DMS 273 (cell line): ENCODE measurements at regions not wholly inside any gene's neighbourhood (a gene's known extent, or its start where the extent isn't known, plus 50 kb on each side); places are given as distances from the start of the nearest gene placed in this dataset.
"Not testable (repeated sequence)": the region's sequence is repeated elsewhere in the genome, so short reads cannot be mapped to it uniquely, and the experiment has no call there.

Experiments
- DNase-seq: peaks from one replicate; lab custom pipeline; 2025; ENCODE audit not compliant: unreplicated experiment; lab: John Stamatoyannopoulos, UW

DNA sequence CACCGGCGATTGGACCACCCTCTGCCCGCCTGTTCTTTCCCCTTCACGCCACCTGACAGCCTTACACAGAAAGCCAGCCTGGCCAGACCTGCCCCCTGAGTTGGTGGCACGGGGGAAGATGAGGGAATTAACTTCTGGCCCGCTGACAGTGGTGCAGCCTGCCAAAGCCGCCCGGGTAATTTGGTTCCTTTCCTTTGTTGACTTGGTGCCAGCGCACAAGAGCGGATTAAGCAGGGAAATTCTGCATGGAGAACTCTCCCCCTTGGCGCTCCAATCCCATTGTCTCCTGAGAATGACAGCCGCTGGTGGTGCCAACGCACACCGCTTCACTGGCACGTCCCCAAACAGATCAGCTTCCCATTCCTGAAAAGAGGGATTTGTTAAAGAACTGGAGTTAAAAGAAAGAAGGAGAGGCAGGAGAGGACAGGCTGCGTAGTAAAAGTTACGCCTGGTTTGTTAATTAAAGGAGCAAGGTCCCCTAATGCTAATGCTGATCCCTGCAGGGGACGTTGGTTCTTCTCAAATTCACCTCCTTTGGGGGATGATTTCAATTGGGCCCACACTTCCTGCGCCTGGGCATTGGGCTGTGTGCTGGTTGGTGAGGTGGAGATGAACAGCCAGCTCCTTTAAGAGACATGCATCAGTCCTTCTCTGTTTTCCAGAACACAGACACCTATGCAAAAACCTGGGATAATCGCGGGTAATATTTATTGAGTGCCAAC is 286.8 kb downstream of the MYCN start:
- peak; percentile 76 for DNase-seq

DNA sequence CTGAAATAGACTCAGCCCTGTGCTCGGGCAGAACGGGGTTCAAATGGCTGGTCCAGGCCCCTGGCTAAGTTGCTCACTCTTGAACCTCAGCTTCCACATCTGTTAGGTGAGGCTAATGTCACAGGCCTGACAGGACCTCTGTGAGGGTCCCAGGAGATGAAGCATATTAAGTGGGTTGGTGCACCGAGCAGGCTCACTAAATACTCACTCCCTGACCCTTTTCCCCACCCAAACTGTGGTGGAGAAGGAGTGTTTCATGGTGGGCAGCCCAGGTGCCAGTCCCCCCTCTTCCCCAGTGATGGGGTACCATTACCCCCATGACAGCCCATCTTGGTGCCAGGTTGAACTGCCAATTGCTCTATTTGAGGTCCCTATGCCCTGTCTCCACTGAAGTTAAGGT is 286.0 kb downstream of the MYCN start:
- DNase-seq: no peak

DNA sequence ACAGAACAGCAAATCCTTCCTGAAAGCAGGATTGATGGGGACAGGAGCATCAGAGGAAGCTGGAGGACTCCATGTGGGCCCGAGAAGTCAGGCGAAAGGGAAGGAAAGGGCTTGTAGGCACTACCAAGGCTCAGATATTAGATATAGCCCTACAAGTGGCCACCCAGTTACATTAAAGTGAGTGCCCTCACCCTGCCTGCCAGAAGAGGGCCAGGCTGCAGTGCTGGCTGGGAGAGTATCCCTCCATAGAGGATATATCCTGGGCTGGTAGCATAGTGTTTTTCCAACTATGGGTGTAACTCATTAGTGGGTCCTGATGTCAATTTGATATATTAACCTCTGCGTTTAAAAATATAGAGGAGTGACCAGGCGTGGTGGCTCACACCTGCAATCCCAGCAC is 285.2 kb downstream of the MYCN start:
- peak; percentile 5 for DNase-seq

DNA sequence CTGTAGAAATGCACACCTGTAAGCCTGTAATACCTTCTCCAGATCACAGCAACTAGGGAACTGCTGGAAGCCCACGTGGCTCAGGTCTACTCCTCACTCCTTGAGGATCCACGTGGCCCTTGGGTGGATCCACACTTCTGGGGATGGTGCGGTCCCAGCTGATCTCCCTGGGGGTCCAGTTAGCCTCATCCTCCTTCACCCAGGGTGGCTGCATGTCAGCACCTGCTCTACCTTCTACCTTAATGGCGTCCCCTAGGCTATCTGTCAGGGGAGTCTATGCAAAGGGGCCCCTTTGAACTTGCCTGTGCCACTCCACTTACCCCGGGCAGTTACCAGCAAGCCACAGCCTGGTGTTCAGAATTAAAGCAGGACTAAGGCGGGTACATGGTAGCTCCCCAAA is 284.7 kb downstream of the MYCN start:
- no peak for DNase-seq

DNA sequence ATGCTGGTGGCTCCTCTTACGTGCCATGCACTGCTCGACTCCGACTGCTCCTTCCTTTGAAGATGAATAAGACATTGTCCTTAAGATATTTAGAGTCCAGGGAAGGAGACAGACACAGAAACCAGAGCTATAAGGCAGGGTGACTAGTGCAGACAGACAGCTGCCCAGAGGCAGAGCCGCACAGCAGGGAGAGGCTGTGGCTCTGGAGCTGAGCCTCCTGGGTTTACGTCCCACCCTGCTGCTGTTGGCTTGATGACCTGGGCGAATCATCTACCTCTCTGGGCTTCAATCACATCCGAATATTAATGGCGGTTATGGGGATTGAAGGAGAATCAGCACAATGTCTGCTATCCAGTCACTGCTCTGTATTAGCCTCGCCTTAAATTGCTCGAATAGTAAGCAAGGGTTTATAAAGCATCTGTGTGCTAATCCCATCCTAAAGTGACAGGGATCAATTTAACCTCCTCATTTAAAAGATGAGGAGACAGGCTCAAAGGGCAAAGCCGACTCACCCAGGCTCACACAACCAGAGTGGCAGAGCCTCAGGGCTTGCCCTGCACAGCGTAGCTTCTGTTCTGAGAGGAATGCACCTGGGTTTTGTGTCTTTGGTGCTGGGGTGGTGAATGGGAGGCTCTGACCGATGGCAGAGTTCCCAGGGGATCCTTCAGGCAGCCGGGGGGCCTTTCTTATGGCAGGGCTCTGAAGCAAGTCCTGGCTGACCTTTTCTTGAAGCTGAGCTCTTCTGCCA is 284.1 kb downstream of the MYCN start:
- DNase-seq: no peak

DNA sequence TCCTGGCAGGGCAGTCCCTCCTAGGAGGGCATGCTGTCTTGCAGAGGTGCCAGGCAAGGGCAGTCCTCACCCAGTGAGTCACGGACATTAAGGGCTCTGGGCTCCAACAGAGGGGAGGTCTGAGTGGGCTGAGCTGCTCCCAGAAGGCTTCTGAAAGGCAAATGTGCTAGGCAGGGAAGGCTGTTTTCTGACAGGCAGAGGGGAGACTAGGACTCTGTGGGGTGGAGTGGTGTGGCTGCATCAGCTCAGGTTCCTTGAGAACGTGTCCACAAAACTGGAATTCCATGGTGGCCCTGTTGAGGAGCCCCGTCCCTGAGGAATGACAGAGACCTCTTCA is 283.5 kb downstream of the MYCN start:
- DNase-seq: no peak

DNA sequence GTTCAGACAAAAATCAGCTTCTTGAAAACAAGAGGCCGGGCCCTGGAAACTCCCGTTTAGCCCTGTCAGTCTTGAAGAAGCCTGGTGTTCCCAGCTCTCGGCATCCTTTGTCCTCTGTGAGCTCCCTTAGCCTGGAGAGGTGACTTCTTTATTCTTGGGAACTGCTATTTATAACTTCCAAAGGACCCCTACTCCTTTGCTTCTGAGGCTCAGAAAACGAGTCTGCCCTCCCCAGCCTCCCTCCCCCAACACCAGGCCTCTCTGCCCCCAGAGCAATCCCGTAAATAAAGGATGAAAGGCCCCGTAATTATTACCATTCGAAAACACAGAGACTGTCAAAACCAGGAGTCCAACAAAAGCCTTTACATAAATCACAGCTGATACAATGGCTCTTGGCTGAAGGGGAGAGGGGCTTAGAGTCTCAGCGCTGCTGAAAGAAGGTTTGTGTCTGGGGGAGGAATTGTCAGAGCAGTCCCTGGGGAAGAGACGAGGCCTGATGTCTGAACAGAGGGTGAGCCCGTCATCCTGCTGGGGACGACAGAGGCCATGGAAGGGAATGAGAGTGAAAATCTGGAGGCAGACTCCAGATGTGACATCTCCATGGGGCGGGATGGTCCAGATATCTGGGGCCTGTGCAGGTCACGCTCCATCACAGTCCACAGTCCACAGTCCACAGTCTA is 283.0 kb downstream of the MYCN start:
- no peak for DNase-seq

DNA sequence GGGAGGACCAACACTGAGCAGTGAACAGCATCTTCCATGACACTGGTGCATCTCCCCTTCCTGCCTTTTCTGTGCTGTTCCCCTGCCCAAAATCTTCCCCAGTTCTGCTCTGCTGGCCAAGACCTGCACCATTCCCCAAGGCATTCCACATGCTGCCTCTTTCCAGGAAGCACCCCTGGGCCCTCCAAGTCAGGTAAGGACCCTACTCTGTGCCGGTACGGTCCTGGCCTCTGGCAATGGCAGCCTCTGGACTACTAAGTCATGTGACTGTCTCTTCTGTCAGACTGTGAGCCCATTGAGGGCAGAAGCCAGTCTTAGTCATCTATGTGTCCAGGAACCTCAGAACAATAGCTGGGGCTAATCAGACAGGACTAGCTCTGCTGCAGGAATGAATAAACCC is 282.0 kb downstream of the MYCN start:
- no peak for DNase-seq

DNA sequence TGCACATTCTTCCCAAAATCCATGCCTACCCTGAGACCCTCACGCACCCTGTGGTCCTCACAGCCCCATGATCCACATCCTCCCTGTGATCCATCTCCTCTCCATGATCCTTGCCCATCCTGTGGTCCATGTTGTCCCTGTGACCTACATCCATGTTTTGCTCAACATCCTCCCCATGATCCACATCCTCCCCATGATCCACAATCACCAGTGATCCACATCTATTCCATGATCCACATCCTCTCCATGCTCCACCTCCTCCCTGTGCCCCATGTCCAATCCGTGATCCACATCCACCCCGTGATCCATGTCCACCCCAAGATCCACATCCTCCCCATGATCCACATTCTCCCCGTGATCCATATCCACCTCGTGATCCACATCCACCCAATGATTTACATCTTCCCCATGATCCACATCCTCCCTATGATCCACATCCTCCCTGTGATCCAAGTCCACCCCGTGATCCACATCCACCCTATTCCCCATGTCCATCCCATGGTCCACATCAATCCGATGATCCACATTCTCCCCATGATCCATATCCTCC is 281.2 kb downstream of the MYCN start:
- no peak for DNase-seq

DNA sequence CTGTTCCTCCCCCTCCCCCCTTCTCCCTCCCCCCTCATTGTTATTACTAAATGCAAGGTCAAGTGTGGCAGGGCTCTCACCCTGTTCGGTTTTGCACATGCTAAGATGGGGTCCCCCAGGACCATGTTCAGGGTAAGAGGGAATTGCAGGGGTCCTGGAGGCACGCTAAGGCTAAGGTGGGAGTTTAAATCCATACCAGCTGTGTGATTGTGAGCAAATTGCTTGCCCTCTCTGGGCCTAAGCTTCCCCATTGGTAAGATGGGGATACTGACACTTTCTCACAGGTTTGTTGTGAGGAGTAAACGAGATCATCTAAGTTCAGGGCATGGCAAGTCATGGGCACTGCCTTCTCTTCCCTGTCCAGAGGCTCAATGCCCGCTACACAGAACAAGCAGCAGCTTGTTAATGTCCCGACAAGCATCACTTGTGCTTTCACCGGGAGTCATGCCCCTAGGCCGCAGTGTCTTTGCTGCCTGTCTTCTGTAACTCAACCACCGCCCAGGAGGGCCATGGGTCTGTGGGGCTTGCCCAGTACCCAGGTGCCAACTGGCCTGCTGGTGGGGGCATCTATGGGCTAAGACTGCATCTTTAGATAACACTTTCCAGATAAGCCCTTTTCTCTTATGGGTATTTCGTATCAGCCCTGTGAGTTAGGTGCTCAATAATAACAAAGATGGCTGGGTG is 279.1 kb downstream of the MYCN start:
- no peak for DNase-seq

DNA sequence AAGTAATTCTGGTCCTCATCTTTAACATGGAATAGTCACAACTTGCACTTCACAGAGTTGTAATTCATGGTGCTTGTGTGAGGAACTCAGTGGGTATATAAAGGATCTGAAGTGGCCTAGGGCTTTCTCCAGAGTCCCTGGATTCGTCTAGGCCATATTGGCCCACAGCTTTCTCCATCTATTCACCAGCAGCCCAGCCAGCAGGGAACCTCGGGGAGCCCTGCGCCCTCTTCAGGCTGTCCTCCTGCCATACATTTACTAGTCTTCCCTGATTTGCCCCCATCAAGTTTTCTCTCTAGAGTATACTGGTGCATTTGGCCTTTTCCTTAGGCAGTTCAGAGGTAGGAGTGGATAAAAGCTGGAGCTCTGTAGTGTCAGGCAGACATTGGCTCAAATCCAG is 278.3 kb downstream of the MYCN start:
- peak; percentile 68 for DNase-seq

DNA sequence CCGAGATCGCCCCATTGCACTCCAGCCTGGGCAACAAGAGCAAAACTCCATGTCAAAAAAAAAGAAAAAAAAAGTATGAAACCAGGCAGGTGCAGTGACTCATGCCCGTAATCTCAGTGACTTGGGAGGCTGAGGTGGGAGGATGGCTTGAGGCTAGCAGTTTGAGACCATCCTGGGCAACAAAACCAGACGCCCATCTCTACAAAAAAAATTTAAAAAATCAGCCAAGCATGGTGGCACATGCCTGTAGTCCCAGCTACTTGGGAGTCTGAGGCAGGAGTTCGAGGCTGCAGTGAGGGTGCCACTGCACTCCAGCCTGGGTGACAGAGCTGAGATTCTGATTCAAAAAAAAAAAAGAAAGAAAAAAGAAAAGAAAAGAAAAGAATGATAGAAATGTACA is 277.8 kb downstream of the MYCN start:
- DNase-seq: no peak

DNA sequence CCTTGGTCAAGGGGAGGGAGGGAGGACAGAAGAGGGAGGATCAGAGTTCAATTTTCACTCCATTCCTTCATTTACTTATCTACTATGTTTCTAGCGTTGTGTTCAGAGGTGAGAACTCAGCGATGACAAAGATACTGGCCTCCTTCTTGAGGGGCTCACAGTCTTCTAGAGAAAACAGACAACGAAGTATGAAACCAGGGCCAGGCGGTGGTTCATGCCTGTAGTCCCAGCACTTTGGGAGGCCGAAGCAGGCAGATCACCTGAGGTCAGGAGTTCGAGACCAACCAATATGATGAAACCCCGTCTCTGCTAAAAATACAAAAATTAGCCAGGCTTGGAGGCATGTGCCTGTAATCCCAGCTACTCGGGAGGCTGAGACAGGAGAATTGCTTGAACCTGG is 277.4 kb downstream of the MYCN start:
- not testable (repeated sequence) for DNase-seq

DNA sequence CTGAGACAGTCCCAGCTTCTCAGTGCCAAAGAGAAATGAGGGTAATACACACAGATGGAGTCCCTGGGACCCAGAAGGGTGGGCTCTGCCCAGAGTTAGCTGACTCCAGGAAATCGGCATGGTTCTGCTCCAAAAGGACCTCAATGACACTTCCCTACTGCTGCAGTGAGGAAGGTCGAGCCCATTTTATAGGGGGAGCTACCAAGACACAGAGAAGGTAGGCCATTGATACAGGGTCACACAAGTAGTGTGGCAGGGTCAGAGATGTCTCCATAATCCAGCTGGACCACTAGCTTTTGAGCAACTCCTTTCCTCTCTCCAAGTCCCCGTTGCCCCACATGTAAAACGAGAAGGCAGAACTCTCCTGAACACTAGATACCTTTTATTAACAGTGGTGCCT is 276.9 kb downstream of the MYCN start:
- DNase-seq: no peak

DNA sequence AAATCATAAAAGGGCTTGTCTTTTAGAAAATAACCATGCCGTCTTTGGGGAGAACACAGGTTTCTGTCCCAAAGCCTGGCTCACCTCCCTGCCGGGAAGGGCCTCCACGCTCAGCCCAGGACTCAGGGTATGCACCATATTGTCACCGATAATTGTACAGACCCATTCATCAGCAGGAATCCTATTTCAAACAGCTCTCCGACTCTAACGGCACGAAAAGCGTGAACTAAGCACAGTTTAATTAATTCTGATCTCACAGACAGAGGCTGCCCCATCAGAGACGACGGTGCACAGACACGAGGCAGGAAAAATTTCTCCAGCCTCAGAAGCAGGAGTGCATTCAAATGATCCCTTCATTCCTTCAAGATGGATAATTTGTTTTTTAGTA is 276.2 kb downstream of the MYCN start:
- no peak for DNase-seq

DNA sequence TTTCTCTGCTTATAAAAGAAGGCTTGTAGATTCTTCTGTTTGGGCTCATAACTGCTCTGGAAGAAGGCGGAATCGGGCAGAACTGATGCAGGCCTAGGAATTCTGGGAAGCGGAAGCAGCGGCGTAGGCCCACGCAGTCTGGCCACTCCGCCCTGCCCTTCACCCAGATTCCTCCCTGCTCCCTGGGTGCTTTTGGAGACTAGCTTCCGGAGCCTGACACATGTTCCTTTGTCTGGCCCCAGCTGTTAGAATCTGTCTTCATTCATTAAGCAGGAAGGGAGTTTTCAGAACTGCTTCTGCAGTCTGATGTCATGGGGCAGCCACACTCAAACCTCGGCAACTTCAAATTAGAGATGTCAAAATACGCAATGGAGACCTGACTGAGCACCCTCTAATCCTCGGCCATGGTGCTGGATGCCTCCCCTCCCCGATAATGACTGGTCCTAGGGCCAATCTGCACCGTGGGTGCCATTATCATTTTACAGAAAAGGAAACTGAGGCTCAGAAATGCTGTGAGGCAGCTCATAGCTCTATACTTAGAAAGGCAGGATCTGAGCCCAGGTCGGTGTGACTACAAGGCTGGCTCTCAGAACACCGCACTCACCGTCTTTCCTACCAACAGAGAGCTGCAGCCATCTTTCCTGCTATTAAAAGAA is 275.7 kb downstream of the MYCN start:
- DNase-seq: no peak

DNA sequence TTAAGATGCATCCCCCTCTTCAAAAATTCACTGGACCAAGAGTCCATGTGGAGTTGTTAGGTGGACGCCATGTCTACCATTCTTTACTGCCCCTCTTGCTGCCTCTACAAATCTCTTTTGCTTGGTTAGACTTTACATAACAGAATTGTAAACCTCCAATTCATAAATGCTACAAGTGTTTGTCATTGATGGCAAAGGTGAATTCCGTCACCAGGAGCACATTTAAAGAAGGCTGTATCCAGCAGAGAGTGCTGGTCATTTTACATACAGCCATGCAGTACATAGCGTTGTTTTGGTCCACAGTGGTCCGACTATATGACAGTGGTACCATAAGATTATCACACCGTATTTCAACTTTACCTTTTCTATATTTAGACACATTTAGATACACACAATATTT is 274.5 kb downstream of the MYCN start:
- no peak for DNase-seq

DNA sequence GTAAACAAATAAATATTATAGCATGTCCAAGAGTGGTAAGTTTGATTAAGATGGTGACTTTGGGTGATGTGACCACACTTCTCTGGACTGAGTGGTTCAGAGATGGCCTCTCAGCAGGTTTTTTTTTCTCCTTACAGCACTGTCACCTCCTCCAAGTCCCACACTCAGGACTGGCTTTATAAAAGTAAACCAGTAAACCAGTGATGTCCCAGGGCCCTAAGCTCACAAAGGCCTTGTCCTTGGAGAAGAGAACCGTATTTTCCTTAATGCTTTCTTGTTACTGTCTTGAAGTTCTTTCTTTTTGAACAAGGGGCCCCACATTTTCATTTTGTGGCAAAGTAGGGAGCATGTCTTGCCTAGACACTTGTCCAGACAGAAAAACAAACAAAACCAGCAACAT is 274.0 kb downstream of the MYCN start:
- no peak for DNase-seq

DNA sequence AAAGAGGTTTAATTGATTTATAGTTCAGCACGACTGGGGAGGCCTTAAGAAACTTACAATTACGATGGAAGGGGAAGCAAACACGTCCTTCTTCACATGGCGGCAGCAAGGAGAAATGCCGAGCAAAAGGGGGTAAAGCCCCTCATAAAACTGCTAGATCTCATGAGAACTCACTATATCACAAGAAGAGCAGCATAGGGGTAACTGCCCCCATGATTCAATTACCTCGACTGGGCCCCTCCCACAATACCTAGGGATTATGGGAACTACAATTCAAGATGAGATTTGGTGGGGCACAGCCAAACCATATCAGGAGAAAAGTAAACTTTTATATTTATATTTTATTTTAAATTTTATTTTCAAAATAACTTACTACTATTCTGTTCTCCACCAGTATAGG is 272.0 kb downstream of the MYCN start:
- no peak for DNase-seq

DNA sequence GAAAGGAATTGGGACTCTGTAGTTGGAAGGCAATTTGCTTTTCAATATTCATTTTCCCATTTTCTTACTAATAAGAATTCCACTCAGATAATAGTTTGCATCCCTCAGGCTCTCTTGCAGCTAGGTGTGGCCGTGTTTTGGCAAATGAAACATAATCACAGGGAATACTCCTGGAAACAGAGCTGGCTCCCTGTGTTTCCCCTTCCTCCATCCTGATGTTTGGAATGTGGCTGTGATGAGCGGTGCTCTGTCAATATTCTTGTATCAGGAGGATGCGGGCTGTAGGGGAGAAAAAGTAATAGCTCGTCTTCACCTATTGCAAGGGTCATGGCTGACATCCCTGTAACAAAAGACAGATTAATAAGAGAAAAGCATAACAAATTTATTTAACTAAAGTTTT is 271.0 kb downstream of the MYCN start:
- no peak for DNase-seq

DNA sequence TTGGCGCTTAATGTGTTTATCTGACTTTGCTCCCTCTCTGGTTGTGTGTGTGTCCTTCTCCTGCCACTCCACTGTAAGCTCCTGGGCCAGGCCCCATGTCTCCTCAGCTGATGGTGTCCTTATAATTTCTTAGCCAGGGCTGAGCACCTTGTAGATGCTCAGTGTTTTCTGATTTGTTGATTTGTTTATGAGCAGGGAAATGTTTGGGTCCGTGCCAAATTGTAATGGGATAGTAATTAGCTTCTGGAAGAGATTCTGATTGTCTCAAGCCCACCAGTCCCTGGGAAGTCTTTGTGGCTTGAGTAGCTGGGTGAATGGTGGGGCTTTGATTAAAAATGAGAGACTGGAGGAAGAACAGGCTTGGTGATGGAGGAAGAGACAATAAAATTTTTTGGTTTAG is 270.5 kb downstream of the MYCN start:
- DNase-seq: no peak
